ENCODE measurements at regions not wholly inside any gene's neighbourhood (a gene's known extent, or its start where the extent isn't known, plus 50 kb on each side); places are given as distances from the start of the nearest gene placed in this dataset.

- no peaks in the 10 kb centered on the region for H3K9me3 ChIP-seq (ENCODE audit: control insufficient read depth in 4 of 4, low read length in 3 of 4)
- DNase-seq (ENCODE audit: low spot score): no peak
- no peaks in the 10 kb centered on the region for H3K27me3 ChIP-seq (ENCODE audit: control insufficient read depth in 4 of 4, insufficient read depth in 4 of 4, low read length in 3 of 4)
- H3K4me1 ChIP-seq (ENCODE audit: control insufficient read depth in 4 of 4, insufficient read depth in 4 of 4, low read length in 3 of 4): no peaks in the 10 kb centered on the region
- TF ChIP-seq REST (IDR thresholded peaks at IDR 0.05) (no peak), RAD21 (IDR thresholded peaks at IDR 0.05) (no peak)
- no peak overlapping the region for H3K9ac ChIP-seq (ENCODE audit: low read depth in 1 of 2, low read length in 2 of 2)
- H3K36me3 ChIP-seq (ENCODE audit: control insufficient read depth in 4 of 4, insufficient read depth in 3 of 4, low read depth in 1 of 4, low read length in 3 of 4): no peaks in the 10 kb centered on the region
- H3K27ac ChIP-seq (ENCODE audit: low read depth in 1 of 2, low read length in 2 of 2): no peak overlapping the region
- H3K4me3 ChIP-seq (ENCODE audit: low read depth in 1 of 3, low read length in 3 of 3): no peak overlapping the region
Measured at GRCh38 chr5:105806596-105806995, 1864.1 kb downstream of the EFNA5 start.

GRCh38 chr5:105803431-105803830 is 1867.3 kb downstream of the EFNA5 start:
- no peak for DNase-seq (ENCODE audit: low spot score)
- H3K27ac ChIP-seq (ENCODE audit: low read depth in 1 of 2, low read length in 2 of 2): no peak overlapping the region
- no peak for TF ChIP-seq EGR1 (IDR thresholded peaks at IDR 0.05; ENCODE audit: low read depth in 2 of 2)
- TF ChIP-seq FOXA1 (IDR thresholded peaks at IDR 0.05): no peak
- no peak for TF ChIP-seq YY1 (IDR thresholded peaks at IDR 0.05)
- no peak for TF ChIP-seq SP1 (IDR thresholded peaks at IDR 0.05)
- no peak for TF ChIP-seq MAX (IDR thresholded peaks at IDR 0.05)
- no peak for TF ChIP-seq HNF4A (conservative IDR thresholded peaks at IDR 0.05)
- TF ChIP-seq REST (IDR thresholded peaks at IDR 0.05): no peak
- no peak for TF ChIP-seq HNF4G (IDR thresholded peaks at IDR 0.05)
- no peak for TF ChIP-seq NR2F2 (IDR thresholded peaks at IDR 0.05)
- no peak for TF ChIP-seq FOXA2 (IDR thresholded peaks at IDR 0.05)
- no peak for TF ChIP-seq GABPA (IDR thresholded peaks at IDR 0.05 in 1 of 2, conservative IDR thresholded peaks at IDR 0.05 in 1 of 2)
- H3K27me3 ChIP-seq (ENCODE audit: control insufficient read depth in 4 of 4, insufficient read depth in 4 of 4, low read length in 3 of 4): no peaks in the 10 kb centered on the region
- H3K4me1 ChIP-seq (ENCODE audit: control insufficient read depth in 4 of 4, insufficient read depth in 4 of 4, low read length in 3 of 4): no peaks in the 10 kb centered on the region
- H3K4me3 ChIP-seq (ENCODE audit: low read depth in 1 of 3, low read length in 3 of 3): no peak overlapping the region
- H3K9ac ChIP-seq (ENCODE audit: low read depth in 1 of 2, low read length in 2 of 2): no peak overlapping the region
- 85% methylated on average over 1 of the region's 1 CpG for WGBS
- no peaks in the 10 kb centered on the region for H3K9me3 ChIP-seq (ENCODE audit: control insufficient read depth in 4 of 4, low read length in 3 of 4)
- H3K36me3 ChIP-seq (ENCODE audit: control insufficient read depth in 4 of 4, insufficient read depth in 3 of 4, low read depth in 1 of 4, low read length in 3 of 4): no peaks in the 10 kb centered on the region

- Histone ChIP-seq H3K4me1 (ENCODE audit: control insufficient read depth in 4 of 4, insufficient read depth in 4 of 4, low read length in 3 of 4) (no peaks in the 10 kb centered on the region), H3K9ac (ENCODE audit: low read depth in 1 of 2, low read length in 2 of 2) (no peak overlapping the region), H3K36me3 (ENCODE audit: control insufficient read depth in 4 of 4, insufficient read depth in 3 of 4, low read depth in 1 of 4, low read length in 3 of 4) (no peaks in the 10 kb centered on the region), H3K4me3 (ENCODE audit: low read depth in 1 of 3, low read length in 3 of 3) (no peak overlapping the region), H3K27me3 (ENCODE audit: control insufficient read depth in 4 of 4, insufficient read depth in 4 of 4, low read length in 3 of 4) (no peaks in the 10 kb centered on the region), H3K9me3 (ENCODE audit: control insufficient read depth in 4 of 4, low read length in 3 of 4) (no peaks in the 10 kb centered on the region), H3K27ac (ENCODE audit: low read depth in 1 of 2, low read length in 2 of 2) (no peak overlapping the region)
- 87% methylated on average over 3 of the region's 3 CpGs for WGBS
- no peak for DNase-seq (ENCODE audit: low spot score)
- TF ChIP-seq NR2F2 (IDR thresholded peaks at IDR 0.05): no peak
- no peak for TF ChIP-seq EGR1 (IDR thresholded peaks at IDR 0.05; ENCODE audit: low read depth in 2 of 2)
- no peak for TF ChIP-seq FOXA1 (IDR thresholded peaks at IDR 0.05)
- TF ChIP-seq ZBTB33 (IDR thresholded peaks at IDR 0.05): no peak
- no peak for TF ChIP-seq FOXA2 (IDR thresholded peaks at IDR 0.05)
- TF ChIP-seq RXRA (IDR thresholded peaks at IDR 0.05): no peak
- no peak for TF ChIP-seq CTCF (IDR thresholded peaks at IDR 0.05; ENCODE audit: low read depth, low read length, missing input control)
- TF ChIP-seq HNF4A (conservative IDR thresholded peaks at IDR 0.05): no peak
- TF ChIP-seq ATF3 (IDR thresholded peaks at IDR 0.05): no peak
- TF ChIP-seq TAF1 (conservative IDR thresholded peaks at IDR 0.05): no peak
- no peak for TF ChIP-seq HNF4G (IDR thresholded peaks at IDR 0.05)
Measured at GRCh38 chr5:105794578-105794977, 1876.2 kb downstream of the EFNA5 start.

All from liver (tissue), 8 donors.